ENCODE measurements at regions not wholly inside any gene's neighbourhood (a gene's known extent, or its start where the extent isn't known, plus 50 kb on each side); places are given as distances from the start of the nearest gene placed in this dataset.

- TF ChIP-seq CTCF (IDR thresholded peaks at IDR 0.05) (no peak), PBX3 (IDR thresholded peaks at IDR 0.05) (no peak), CEBPB (IDR thresholded peaks at IDR 0.05) (no peak), POLR2A (IDR thresholded peaks at IDR 0.05; ENCODE audit: low read length) (no peak), MAFK (IDR thresholded peaks at IDR 0.05; ENCODE audit: partially characterized antibody) (no peak), USF2 (IDR thresholded peaks at IDR 0.05) (no peak), RAD21 (conservative IDR thresholded peaks at IDR 0.05 in 1 of 2, IDR thresholded peaks at IDR 0.05 in 1 of 2) (no peak), REST (IDR thresholded peaks at IDR 0.05) (no peak), EP300 (IDR thresholded peaks at IDR 0.05) (no peak)
Measured at GRCh38 chr18:4543711-4544110, 88.6 kb upstream of the DLGAP1 start.

All from A549 (cell line).